Heart right ventricle (tissue), 16 donors: ENCODE measurements at regions not wholly inside any gene's neighbourhood (a gene's known extent, or its start where the extent isn't known, plus 50 kb on each side); places are given as distances from the start of the nearest gene placed in this dataset.
"Not testable (repeated sequence)": the region's sequence is repeated elsewhere in the genome, so short reads cannot be mapped to it uniquely, and the experiment has no call there.

Experiments
- ATAC-seq, 8 donors: fragments of 200-7000 bp; cut with Tn5 transposase; one replicate each; pipeline ENCODE4 v1.9.1; 2020; ENCODE audit warnings: mild to moderate bottlenecking in 8 of 8, moderate library complexity in 8 of 8, moderate number of reproducible peaks in 1 of 8
- DNase-seq, 2 donors: peaks; one replicate each; pipeline ENCODE4 v3.0.0-alpha.2; 2020
- H3K27ac ChIP-seq, 10 donors: fragments of 200-600 bp; sonication (generic) in 2 of 10; one replicate each; pipeline versions ENCODE4 v1.5.0 to v1.8.0; 2020 to 2022; ENCODE audit warnings: mild to moderate bottlenecking in 3 of 10
- H3K27me3 ChIP-seq, 7 donors: fragments of 200-600 bp; one replicate each; pipeline ENCODE4 v1.8.0; 2021 to 2022; ENCODE audit warnings: mild to moderate bottlenecking in 2 of 7
- H3K36me3 ChIP-seq, 9 donors: fragments of 200-600 bp; sonication (generic) in 1 of 9; one replicate each; pipeline versions ENCODE4 v1.5.0 to v1.8.0; 2020 to 2022; ENCODE audit warnings: mild to moderate bottlenecking in 2 of 9
- H3K4me1 ChIP-seq, 9 donors: fragments of 200-600 bp; sonication (generic) in 1 of 9; one replicate each; pipeline versions ENCODE4 v1.5.0 to v1.8.0; 2020 to 2022; ENCODE audit warnings: mild to moderate bottlenecking in 4 of 9
- H3K4me3 ChIP-seq, 10 donors: fragments of 200-600 bp; sonication (generic) in 2 of 10; one replicate each; pipeline versions ENCODE4 v1.5.0 to v1.8.0; 2020 to 2022; ENCODE audit warnings: mild to moderate bottlenecking in 7 of 10, moderate library complexity in 2 of 10
- H3K9me3 ChIP-seq, 11 donors: fragments of 200-600 bp in 10 of 11; sonication (generic) in 2 of 11; one replicate each; pipeline versions ENCODE4 v1.5.0 to v1.8.0; 2013 to 2022; ENCODE audit warnings: mild to moderate bottlenecking in 2 of 11, control low read depth in 1 of 11, moderate library complexity in 1 of 11
- CTCF ChIP-seq, 9 donors: fragments of 200-600 bp; sonication (generic) in 2 of 9; IDR thresholded peaks; one replicate each; pipeline versions ENCODE4 v1.5.0 to v1.8.0; 2021 to 2022; ENCODE audit warnings: antibody characterized with exemption in 9 of 9, mild to moderate bottlenecking in 5 of 9, moderate library complexity in 1 of 9
- WGBS, 2 donors: extraction: QIAGEN DNeasy Blood & Tissue Kit; methylation state at CpG; one replicate each; pipeline ENCODE4 v1.1.7; 2013; ENCODE audit warnings: inconsistent platforms in 1 of 2; 5-methylcytosine and 5-hydroxymethylcytosine counted together
- intact Hi-C, 10 donors: fragments of 100-400 bp; cut with DNase I; formaldehyde crosslinking; loops; one replicate each; pipeline versions ENCODE4 v1.11.1 to v1.14.2; 2022
- donor health status: Arrhythmogenic right ventricular cardiomyopathy.
- donor health status: ischemic (EF 13 %, LVEDD 7.1; RV severe dilation, severe dysfunction).
- donor health status: healthy with polysubstance abuse.
- donor health status: DM: no; HTN: yes; CAD: no.
- donor health status: DM: no; HTN: no; CAD: no.
- donor health status: ischemic (EF 25% LVEDD 6.9; RV normal size, moderate dysfunction).
- donor health status: ischemic (EF 25% LVEDD 5.7; RV mildly dilated, moderate dysfunction).
- donor health status: healthy.
- donor health status: DM: yes; HTN: yes; CAD: no.
- donor health status: Ischemic cardiomyopathy.
- donor health status: ischemic (EF 35%, LVEDD 5.7; RV mildly dilated, moderate dysfunction).
- donor health status: nonischemic (EF 11% LVEDD 7.7; RV severe dilation, severe dysfunction).
- donor health status: DM: yes; HTN: yes; CAD: no.
- donor health status: PGD.
- donor health status: ischemic (EF 29% LVEDD 5.4; RV normal size, mild dysfunction).
- donor health status: nonischemic (EF 23%, LVEDD 6.1; RV moderate dilation, normal function).

DNA sequence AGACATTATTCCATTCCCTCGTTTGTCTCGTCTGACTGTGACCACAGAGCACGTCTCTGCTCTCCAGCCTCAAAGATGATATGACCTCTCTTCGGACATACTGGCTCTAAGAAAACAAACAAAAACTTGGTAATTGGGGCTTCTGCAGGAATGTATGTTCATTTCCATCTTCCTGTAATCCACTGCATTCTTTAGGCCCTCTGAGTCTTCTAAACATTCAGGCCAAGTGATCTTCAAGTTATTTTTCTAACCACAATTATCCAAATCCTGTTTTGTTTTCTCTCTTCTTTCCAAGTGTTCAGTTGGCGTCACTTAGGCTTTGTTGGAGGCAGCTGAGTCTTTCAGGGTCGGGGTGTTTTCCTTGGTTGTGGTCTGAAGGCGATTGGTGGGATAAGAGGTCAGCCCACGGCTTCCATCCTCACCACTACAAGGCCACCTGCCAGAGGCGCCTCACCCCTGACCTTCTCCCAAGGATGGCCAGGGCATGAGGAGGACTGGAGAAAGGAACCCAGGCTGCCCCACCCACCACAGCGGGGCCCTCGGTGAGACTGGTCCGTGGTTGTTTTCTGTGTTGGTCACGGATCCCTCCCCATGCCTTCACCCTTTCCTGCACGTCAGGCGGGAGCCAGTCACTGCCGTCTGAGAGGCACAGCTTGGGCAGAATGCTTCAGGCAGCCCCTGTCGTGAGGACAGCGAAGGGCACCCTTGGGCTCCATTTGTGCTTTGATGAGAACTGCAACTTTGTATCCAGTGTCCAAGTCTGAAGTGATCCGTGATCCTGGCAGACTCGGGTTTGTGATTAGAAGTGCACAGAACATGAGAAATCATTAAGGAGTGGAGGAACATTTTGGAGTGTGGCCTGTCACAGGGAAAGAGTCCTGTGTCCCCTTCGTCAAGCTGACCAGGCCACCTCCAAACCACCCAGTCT, 88.6 kb upstream of the FHL2 start:
- peak overlapping the region; percentile 76 to 96 (median 87) for H3K27ac ChIP-seq
- intact Hi-C loops, result loop anchor here in 6 of 10 donors (2.0 to 5.0 kb wide), 5 partner anchors 29 to 57 kb away; no protein-coding TSS in a partner anchor
- ATAC-seq, result peak; percentile 40 to 85 (median 58)
- H3K4me3 ChIP-seq, result no peak overlapping the region
- DNase-seq, result peak; percentile 37 to 57
- H3K4me1 ChIP-seq, result peaks cover 0 to 42% (median 24%) of the 10 kb centered on the region in 9 donors
- no peak for TF ChIP-seq CTCF (IDR thresholded peaks at IDR 0.05)
- no peaks in the 10 kb centered on the region for H3K27me3 ChIP-seq
- 56 to 63% methylated on average over 21 of the region's 21 CpGs for WGBS, 2 donors
- H3K36me3 ChIP-seq, result no peaks in the 10 kb centered on the region
- H3K9me3 ChIP-seq, result peaks cover 0 to 16% (median 2%) of the 10 kb centered on the region in 11 donors

- 66% methylated on average over 3 of the region's 3 CpGs for WGBS, 2 donors
Observed at GRCh38 chr2:105486762-105487141, 87.9 kb upstream of the FHL2 start.

GRCh38 chr2:105478670-105479069, 79.8 kb upstream of the FHL2 start:
- Histone ChIP-seq H3K9me3 (no peaks in the 10 kb centered on the region), H3K36me3 (no peaks in the 10 kb centered on the region), H3K4me3 (no peak overlapping the region), H3K4me1 (no peaks in the 10 kb centered on the region), H3K27ac (no peak overlapping the region), H3K27me3 (no peaks in the 10 kb centered on the region)
- 83 to 85% methylated on average over 2 of the region's 2 CpGs for WGBS, 2 donors
- TF ChIP-seq CTCF (IDR thresholded peaks at IDR 0.05), result no peak
- intact Hi-C loops, result no loop called here
- DNase-seq (no peak), ATAC-seq (no peak)

More at GRCh38 chr2:105486762-105487141, 87.9 kb upstream of the FHL2 start:
- Histone ChIP-seq H3K4me1 (peaks cover 0 to 42% (median 24%) of the 10 kb centered on the region in 9 donors), H3K9me3 (peaks cover 0 to 9% (median 0%) of the 10 kb centered on the region in 11 donors), H3K36me3 (no peaks in the 10 kb centered on the region), H3K4me3 (no peak overlapping the region), H3K27ac (peak overlapping the region; percentile 76 to 96 (median 87)), H3K27me3 (no peaks in the 10 kb centered on the region)
- no peak for TF ChIP-seq CTCF (IDR thresholded peaks at IDR 0.05)
- DNase-seq (no peak), ATAC-seq (no peak)
- intact Hi-C loops, result loop anchor here in 2 of 10 donors (5.0 kb wide), 2 partner anchors 44 to 49 kb away; no protein-coding TSS in a partner anchor

GRCh38 chr2:105477050-105477620, 78.3 kb upstream of the FHL2 start:
- H3K36me3 ChIP-seq, intact Hi-C loops, DNase-seq, H3K27ac ChIP-seq, H3K9me3 ChIP-seq, H3K4me1 ChIP-seq, H3K4me3 ChIP-seq, H3K27me3 ChIP-seq: not testable (repeated sequence)
- WGBS, 2 donors, result 93 to 94% methylated on average over 10 of the region's 10 CpGs
- ATAC-seq, result peak in 1 of 8 donors; percentile 42
